HG03039 (cell line): ENCODE measurements at regions not wholly inside any gene's neighbourhood (a gene's known extent, or its start where the extent isn't known, plus 50 kb on each side); places are given as distances from the start of the nearest gene placed in this dataset.

Source experiments
- ATAC-seq: cut with Tn5 transposase; IDR thresholded peaks from one replicate; pipeline ENCODE4 v1.9.1; 2021; ENCODE audit warnings: mild to moderate bottlenecking, moderate library complexity; ENCODE audit not compliant: unreplicated experiment

- no peak for ATAC-seq
Observed at GRCh38 chr3:188054541-188054940, 99.4 kb upstream of the LPP start.

GRCh38 chr3:188055388-188055787, 98.6 kb upstream of the LPP start:
- no peak for ATAC-seq

GRCh38 chr3:188057124-188057523, 96.8 kb upstream of the LPP start:
- no peak for ATAC-seq

GRCh38 chr3:188058569-188059184, 95.3 kb upstream of the LPP start:
- ATAC-seq = no peak

- ATAC-seq = no peak
Observed at GRCh38 chr3:188059351-188059750, 94.6 kb upstream of the LPP start.

- ATAC-seq = no peak
Observed at GRCh38 chr3:188060264-188060835, 93.6 kb upstream of the LPP start.

GRCh38 chr3:188060840-188061544, 93.0 kb upstream of the LPP start:
- ATAC-seq = no peak

- ATAC-seq = no peak
Observed at GRCh38 chr3:188062216-188062615, 91.7 kb upstream of the LPP start.

GRCh38 chr3:188064831-188065493, 89.0 kb upstream of the LPP start:
- no peak for ATAC-seq

GRCh38 chr3:188066141-188066540, 87.8 kb upstream of the LPP start:
- ATAC-seq = no peak

GRCh38 chr3:188067932-188068331, 86.0 kb upstream of the LPP start:
- ATAC-seq = no peak

- ATAC-seq = no peak
Observed at GRCh38 chr3:188068342-188068741, 85.6 kb upstream of the LPP start.

- ATAC-seq = no peak
Observed at GRCh38 chr3:188071636-188072035, 82.3 kb upstream of the LPP start.

GRCh38 chr3:188076176-188076575, 77.8 kb upstream of the LPP start:
- ATAC-seq = no peak

- ATAC-seq = no peak
Observed at GRCh38 chr3:188077160-188077799, 76.7 kb upstream of the LPP start.

- ATAC-seq = no peak
Observed at GRCh38 chr3:188080091-188080490, 73.9 kb upstream of the LPP start.

GRCh38 chr3:188082031-188082430, 71.9 kb upstream of the LPP start:
- ATAC-seq = no peak

- no peak for ATAC-seq
Observed at GRCh38 chr3:188082450-188082849, 71.5 kb upstream of the LPP start.

- ATAC-seq = no peak
Observed at GRCh38 chr3:188083011-188083410, 70.9 kb upstream of the LPP start.

- ATAC-seq = no peak
Observed at GRCh38 chr3:188084752-188085583, 69.0 kb upstream of the LPP start.
